Liver (tissue), 8 donors: ENCODE measurements at regions not wholly inside any gene's neighbourhood (a gene's known extent, or its start where the extent isn't known, plus 50 kb on each side); places are given as distances from the start of the nearest gene placed in this dataset.

Experiments
- DNase-seq: peaks from one replicate; pipeline ENCODE4 v3.0.0-alpha.2; 2017; ENCODE audit warnings: low spot score
- H3K27ac ChIP-seq, 2 donors: one replicate each; pipeline ENCODE4 v1.7.0; 2013; ENCODE audit warnings: inconsistent platforms in 2 of 2, low read length in 2 of 2, control low read depth in 1 of 2, low read depth in 1 of 2, mild to moderate bottlenecking in 1 of 2
- H3K27me3 ChIP-seq, 4 donors: one replicate each; pipeline versions ENCODE4 v1.6.1 to v1.7.0; 2013; ENCODE audit warnings: low read length in 3 of 4, inconsistent platforms in 1 of 4, mild to moderate bottlenecking in 1 of 4, moderate library complexity in 1 of 4; ENCODE audit not compliant: control insufficient read depth in 4 of 4, insufficient read depth in 4 of 4
- H3K36me3 ChIP-seq, 4 donors: one replicate each; pipeline versions ENCODE4 v1.6.1 to v1.7.0; 2013; ENCODE audit warnings: low read length in 3 of 4, mild to moderate bottlenecking in 3 of 4, low read depth in 1 of 4, moderate library complexity in 1 of 4; ENCODE audit not compliant: control insufficient read depth in 4 of 4, insufficient read depth in 3 of 4
- H3K4me1 ChIP-seq, 4 donors: one replicate each; pipeline versions ENCODE4 v1.6.1 to v1.7.0; 2013; ENCODE audit warnings: low read length in 3 of 4, mild to moderate bottlenecking in 3 of 4, moderate library complexity in 1 of 4; ENCODE audit not compliant: control insufficient read depth in 4 of 4, insufficient read depth in 4 of 4
- H3K4me3 ChIP-seq, 3 donors: one replicate each; pipeline versions ENCODE4 v1.6.1 to v1.7.0; 2013; ENCODE audit warnings: low read length in 3 of 3, control low read depth in 1 of 3, low read depth in 1 of 3, mild to moderate bottlenecking in 1 of 3
- H3K9ac ChIP-seq, 2 donors: one replicate each; pipeline ENCODE4 v1.7.0; 2013; ENCODE audit warnings: low read length in 2 of 2, mild to moderate bottlenecking in 2 of 2, moderate library complexity in 2 of 2, control low read depth in 1 of 2, low read depth in 1 of 2
- H3K9me3 ChIP-seq, 4 donors: one replicate each; pipeline versions ENCODE4 v1.6.1 to v1.7.0; 2013; ENCODE audit warnings: low read length in 3 of 4; ENCODE audit not compliant: control insufficient read depth in 4 of 4
- EGR1 ChIP-seq, 2 donors: IDR thresholded peaks; 2 replicates each; pipeline ENCODE4 v1.6.1; 2016 to 2018; ENCODE audit warnings: antibody characterized with exemption in 2 of 2, low read depth in 2 of 2
- FOXA1 ChIP-seq: IDR thresholded peaks from 2 replicates; pipeline ENCODE4 v1.6.1; 2016; ENCODE audit warnings: antibody characterized with exemption
- FOXA2 ChIP-seq: IDR thresholded peaks from 2 replicates; pipeline ENCODE4 v1.6.1; 2016; ENCODE audit warnings: antibody characterized with exemption
- GABPA ChIP-seq, 2 donors: IDR thresholded peaks in 1 of 2; conservative IDR thresholded peaks in 1 of 2; 2 replicates each; pipeline ENCODE4 v1.6.1; 2016; ENCODE audit warnings: antibody characterized with exemption in 2 of 2, mild to moderate bottlenecking in 1 of 2, moderate library complexity in 1 of 2
- HNF4A ChIP-seq, 2 donors: conservative IDR thresholded peaks; 2 replicates each; pipeline ENCODE4 v1.6.1; 2016; ENCODE audit warnings: antibody characterized with exemption in 2 of 2, mild to moderate bottlenecking in 2 of 2
- HNF4G ChIP-seq: IDR thresholded peaks from 2 replicates; pipeline ENCODE4 v1.6.1; 2016; ENCODE audit warnings: antibody characterized with exemption
- JUND ChIP-seq, 2 donors: IDR thresholded peaks; 2 replicates each; pipeline ENCODE4 v1.6.1; 2016; ENCODE audit warnings: antibody characterized with exemption in 2 of 2
- NR2F2 ChIP-seq: IDR thresholded peaks from 2 replicates; pipeline ENCODE4 v1.6.1; 2016; ENCODE audit warnings: antibody characterized with exemption
- RAD21 ChIP-seq, 2 donors: IDR thresholded peaks; 2 replicates each; pipeline ENCODE4 v1.6.1; 2016; ENCODE audit warnings: antibody characterized with exemption in 2 of 2, mild to moderate bottlenecking in 2 of 2
- SP1 ChIP-seq: IDR thresholded peaks from 2 replicates; pipeline ENCODE4 v1.6.1; 2018; ENCODE audit warnings: antibody characterized with exemption, mild to moderate bottlenecking
- TAF1 ChIP-seq: conservative IDR thresholded peaks from 2 replicates; pipeline ENCODE4 v1.6.1; 2016; ENCODE audit warnings: antibody characterized with exemption, mild to moderate bottlenecking
- YY1 ChIP-seq: IDR thresholded peaks from 2 replicates; pipeline ENCODE4 v1.6.1; 2016; ENCODE audit warnings: antibody characterized with exemption, mild to moderate bottlenecking
- WGBS: extraction: QIAGEN DNeasy Blood & Tissue Kit; methylation state at CpG from one replicate; pipeline ENCODE4 v1.1.7; 2013; 5-methylcytosine and 5-hydroxymethylcytosine counted together
- TF ChIP-seq, protein P1 (sequence below): fragments of 150-350 bp; IDR thresholded peaks from 2 replicates; pipeline ENCODE4 v1.5.1; 2017; ENCODE audit warnings: improper control_type of control experiment, low read depth, low read length; ENCODE audit not compliant: missing input control
- TF ChIP-seq, protein P2 (sequence below): IDR thresholded peaks from 2 replicates; pipeline ENCODE4 v1.6.1; 2016; ENCODE audit warnings: antibody characterized with exemption
- TF ChIP-seq, protein P3 (sequence below): IDR thresholded peaks from 2 replicates; pipeline ENCODE4 v1.6.1; 2016; ENCODE audit warnings: antibody characterized with exemption
- TF ChIP-seq, protein P4 (sequence below): IDR thresholded peaks from 2 replicates; pipeline ENCODE4 v1.6.1; 2016; ENCODE audit warnings: antibody characterized with exemption
- TF ChIP-seq, protein P5 (sequence below): IDR thresholded peaks from 2 replicates; pipeline ENCODE4 v1.6.1; 2016; ENCODE audit warnings: antibody characterized with exemption, mild to moderate bottlenecking
- donor health status: healthy.
- donor health status: healthy.
- donor health status: healthy.
- donor health status: healthy.
- donor health status: healthy.

DNA sequence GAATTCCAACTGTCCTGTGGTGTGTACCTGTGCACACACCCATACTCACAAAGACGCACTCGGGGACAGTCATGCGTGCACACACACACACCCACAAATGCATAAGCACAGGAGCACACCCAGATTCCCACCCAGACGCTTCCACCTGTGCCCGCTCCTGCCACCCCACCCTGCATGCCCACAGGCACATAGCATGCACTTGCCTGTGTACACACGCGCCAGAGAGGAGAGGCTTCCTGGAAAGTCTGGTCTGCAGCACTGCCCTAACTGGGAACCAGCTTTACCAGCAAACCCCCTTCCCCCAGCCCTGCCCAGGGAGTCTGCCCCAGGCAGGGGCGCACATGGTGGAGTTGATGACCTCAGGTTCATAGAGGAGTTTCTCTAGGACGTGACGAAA is 246.2 kb downstream of the UACA start:
- H3K4me1 ChIP-seq: no peaks in the 10 kb centered on the region
- no peaks in the 10 kb centered on the region for H3K36me3 ChIP-seq
- H3K27me3 ChIP-seq: no peaks in the 10 kb centered on the region
- no peak for TF ChIP-seq RAD21 (IDR thresholded peaks at IDR 0.05)
- no peak for TF ChIP-seq HNF4G
- no peak for TF ChIP-seq YY1
- TF ChIP-seq, protein P1, sequence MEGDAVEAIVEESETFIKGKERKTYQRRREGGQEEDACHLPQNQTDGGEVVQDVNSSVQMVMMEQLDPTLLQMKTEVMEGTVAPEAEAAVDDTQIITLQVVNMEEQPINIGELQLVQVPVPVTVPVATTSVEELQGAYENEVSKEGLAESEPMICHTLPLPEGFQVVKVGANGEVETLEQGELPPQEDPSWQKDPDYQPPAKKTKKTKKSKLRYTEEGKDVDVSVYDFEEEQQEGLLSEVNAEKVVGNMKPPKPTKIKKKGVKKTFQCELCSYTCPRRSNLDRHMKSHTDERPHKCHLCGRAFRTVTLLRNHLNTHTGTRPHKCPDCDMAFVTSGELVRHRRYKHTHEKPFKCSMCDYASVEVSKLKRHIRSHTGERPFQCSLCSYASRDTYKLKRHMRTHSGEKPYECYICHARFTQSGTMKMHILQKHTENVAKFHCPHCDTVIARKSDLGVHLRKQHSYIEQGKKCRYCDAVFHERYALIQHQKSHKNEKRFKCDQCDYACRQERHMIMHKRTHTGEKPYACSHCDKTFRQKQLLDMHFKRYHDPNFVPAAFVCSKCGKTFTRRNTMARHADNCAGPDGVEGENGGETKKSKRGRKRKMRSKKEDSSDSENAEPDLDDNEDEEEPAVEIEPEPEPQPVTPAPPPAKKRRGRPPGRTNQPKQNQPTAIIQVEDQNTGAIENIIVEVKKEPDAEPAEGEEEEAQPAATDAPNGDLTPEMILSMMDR: no peak
- TF ChIP-seq, protein P2, sequence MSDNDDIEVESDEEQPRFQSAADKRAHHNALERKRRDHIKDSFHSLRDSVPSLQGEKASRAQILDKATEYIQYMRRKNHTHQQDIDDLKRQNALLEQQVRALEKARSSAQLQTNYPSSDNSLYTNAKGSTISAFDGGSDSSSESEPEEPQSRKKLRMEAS: no peak
- TF ChIP-seq, protein P3, sequence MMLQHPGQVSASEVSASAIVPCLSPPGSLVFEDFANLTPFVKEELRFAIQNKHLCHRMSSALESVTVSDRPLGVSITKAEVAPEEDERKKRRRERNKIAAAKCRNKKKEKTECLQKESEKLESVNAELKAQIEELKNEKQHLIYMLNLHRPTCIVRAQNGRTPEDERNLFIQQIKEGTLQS: no peak
- TF ChIP-seq TAF1: no peak
- TF ChIP-seq NR2F2: no peak
- no peak for TF ChIP-seq SP1
- no peak for TF ChIP-seq FOXA2
- no peak for TF ChIP-seq HNF4A (conservative IDR thresholded peaks at IDR 0.05)
- no peak overlapping the region for H3K4me3 ChIP-seq
- no peak overlapping the region for H3K27ac ChIP-seq
- no peak for DNase-seq
- no peaks in the 10 kb centered on the region for H3K9me3 ChIP-seq
- no peak overlapping the region for H3K9ac ChIP-seq
- WGBS: 86% methylated on average over 10 of the region's 10 CpGs

DNA sequence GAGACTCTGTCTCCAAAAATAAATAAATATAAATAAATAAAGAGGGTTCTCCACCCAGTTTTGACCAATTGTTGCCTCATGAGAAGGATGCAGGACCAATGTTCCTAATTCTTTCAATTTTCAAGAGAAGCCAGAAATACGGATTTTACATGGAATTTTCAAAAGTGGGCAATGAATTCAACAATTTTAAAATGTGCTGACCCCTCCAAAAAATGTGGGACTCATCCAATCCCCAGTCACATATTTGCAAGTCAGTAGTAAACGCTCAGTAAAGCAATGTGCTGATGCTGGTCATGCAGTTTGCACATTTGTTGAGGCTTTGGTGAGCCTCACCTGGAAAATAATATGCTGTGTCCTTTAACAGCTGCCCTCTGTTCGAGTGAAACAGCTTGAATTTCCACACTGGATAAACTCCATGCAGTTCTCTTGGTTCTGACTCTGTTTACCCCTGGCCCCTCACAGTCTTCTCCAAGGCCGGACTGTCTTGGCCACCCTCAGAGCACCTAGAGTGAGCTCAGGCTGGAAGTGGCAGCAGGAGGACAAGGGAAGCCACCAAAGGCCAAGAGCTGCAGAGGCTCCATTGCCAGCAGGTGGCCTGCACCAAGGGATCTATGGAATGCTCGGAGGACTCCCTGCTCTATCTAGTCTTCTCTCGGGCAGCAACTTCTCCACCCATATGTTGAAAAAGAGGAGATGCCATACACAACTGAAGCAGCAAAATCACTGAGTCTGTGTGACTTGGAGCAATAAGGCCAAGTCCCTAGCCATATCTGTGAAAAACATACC is 246.8 kb downstream of the UACA start:
- no peak for DNase-seq
- Histone ChIP-seq H3K4me3 (no peak overlapping the region), H3K27ac (no peak overlapping the region), H3K36me3 (no peaks in the 10 kb centered on the region), H3K4me1 (no peaks in the 10 kb centered on the region), H3K27me3 (no peaks in the 10 kb centered on the region), H3K9me3 (no peaks in the 10 kb centered on the region), H3K9ac (no peak overlapping the region)
- TF ChIP-seq GABPA (IDR thresholded peaks at IDR 0.05 in 1 of 2, conservative IDR thresholded peaks at IDR 0.05 in 1 of 2) (no peak), EGR1 (IDR thresholded peaks at IDR 0.05; ENCODE audit: low read depth in 2 of 2) (no peak), HNF4G (no peak), JUND (IDR thresholded peaks at IDR 0.05) (no peak), SP1 (no peak), RAD21 (IDR thresholded peaks at IDR 0.05) (no peak)
- WGBS: 83% methylated on average over 6 of the region's 6 CpGs

DNA sequence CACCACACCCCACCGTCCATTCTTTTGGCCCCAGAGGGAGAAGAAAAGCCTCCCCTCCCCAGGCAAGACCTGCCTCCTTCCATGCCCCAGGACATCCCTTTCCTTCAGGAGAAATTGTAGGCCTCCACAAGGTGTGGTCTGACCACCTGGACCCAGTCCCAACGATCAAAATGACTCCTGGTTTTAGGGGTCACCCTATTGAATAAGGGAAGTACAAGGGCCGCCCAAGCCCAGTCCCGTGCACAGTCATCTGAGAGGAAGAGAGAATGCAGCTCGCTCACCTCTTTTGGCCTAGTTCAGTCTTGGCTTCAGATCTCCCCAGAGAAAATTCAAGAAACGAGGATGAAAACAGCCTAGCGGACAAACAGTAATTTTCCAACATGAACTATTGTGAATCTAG is 249.1 kb downstream of the UACA start:
- DNase-seq: no peak
- Histone ChIP-seq H3K36me3 (no peaks in the 10 kb centered on the region), H3K4me3 (no peak overlapping the region), H3K27me3 (no peaks in the 10 kb centered on the region), H3K27ac (no peak overlapping the region), H3K9me3 (peaks cover 0 to 4% (median 2%) of the 10 kb centered on the region in 4 donors), H3K4me1 (no peaks in the 10 kb centered on the region), H3K9ac (no peak overlapping the region)
- WGBS: 85% methylated on average over 7 of the region's 7 CpGs
- TF ChIP-seq, protein P4, sequence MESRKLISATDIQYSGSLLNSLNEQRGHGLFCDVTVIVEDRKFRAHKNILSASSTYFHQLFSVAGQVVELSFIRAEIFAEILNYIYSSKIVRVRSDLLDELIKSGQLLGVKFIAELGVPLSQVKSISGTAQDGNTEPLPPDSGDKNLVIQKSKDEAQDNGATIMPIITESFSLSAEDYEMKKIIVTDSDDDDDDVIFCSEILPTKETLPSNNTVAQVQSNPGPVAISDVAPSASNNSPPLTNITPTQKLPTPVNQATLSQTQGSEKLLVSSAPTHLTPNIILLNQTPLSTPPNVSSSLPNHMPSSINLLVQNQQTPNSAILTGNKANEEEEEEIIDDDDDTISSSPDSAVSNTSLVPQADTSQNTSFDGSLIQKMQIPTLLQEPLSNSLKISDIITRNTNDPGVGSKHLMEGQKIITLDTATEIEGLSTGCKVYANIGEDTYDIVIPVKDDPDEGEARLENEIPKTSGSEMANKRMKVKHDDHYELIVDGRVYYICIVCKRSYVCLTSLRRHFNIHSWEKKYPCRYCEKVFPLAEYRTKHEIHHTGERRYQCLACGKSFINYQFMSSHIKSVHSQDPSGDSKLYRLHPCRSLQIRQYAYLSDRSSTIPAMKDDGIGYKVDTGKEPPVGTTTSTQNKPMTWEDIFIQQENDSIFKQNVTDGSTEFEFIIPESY: no peak
- TF ChIP-seq HNF4A (conservative IDR thresholded peaks at IDR 0.05): no peak
- no peak for TF ChIP-seq NR2F2
- TF ChIP-seq FOXA1: no peak
- TF ChIP-seq HNF4G: no peak
- TF ChIP-seq, protein P1: no peak
- TF ChIP-seq SP1: no peak
- TF ChIP-seq, protein P5, sequence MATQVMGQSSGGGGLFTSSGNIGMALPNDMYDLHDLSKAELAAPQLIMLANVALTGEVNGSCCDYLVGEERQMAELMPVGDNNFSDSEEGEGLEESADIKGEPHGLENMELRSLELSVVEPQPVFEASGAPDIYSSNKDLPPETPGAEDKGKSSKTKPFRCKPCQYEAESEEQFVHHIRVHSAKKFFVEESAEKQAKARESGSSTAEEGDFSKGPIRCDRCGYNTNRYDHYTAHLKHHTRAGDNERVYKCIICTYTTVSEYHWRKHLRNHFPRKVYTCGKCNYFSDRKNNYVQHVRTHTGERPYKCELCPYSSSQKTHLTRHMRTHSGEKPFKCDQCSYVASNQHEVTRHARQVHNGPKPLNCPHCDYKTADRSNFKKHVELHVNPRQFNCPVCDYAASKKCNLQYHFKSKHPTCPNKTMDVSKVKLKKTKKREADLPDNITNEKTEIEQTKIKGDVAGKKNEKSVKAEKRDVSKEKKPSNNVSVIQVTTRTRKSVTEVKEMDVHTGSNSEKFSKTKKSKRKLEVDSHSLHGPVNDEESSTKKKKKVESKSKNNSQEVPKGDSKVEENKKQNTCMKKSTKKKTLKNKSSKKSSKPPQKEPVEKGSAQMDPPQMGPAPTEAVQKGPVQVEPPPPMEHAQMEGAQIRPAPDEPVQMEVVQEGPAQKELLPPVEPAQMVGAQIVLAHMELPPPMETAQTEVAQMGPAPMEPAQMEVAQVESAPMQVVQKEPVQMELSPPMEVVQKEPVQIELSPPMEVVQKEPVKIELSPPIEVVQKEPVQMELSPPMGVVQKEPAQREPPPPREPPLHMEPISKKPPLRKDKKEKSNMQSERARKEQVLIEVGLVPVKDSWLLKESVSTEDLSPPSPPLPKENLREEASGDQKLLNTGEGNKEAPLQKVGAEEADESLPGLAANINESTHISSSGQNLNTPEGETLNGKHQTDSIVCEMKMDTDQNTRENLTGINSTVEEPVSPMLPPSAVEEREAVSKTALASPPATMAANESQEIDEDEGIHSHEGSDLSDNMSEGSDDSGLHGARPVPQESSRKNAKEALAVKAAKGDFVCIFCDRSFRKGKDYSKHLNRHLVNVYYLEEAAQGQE: no peak
- TF ChIP-seq YY1: no peak
